Fibroblast of lung (primary cell): ENCODE measurements at regions not wholly inside any gene's neighbourhood (a gene's known extent, or its start where the extent isn't known, plus 50 kb on each side); places are given as distances from the start of the nearest gene placed in this dataset.

Experiments used
- DNase-seq, 2 donors: peaks; one replicate each; pipeline versions ENCODE4 v3.0.0 to v3.0.0-alpha.2; 2010; ENCODE audit warnings: low read depth in 2 of 2
- H2AFZ ChIP-seq: 2 replicates; pipeline ENCODE4 v1.5.1; 2012; ENCODE audit warnings: low read length, control low read depth, inconsistent platforms
- H3K27ac ChIP-seq: 2 replicates; pipeline ENCODE4 v1.5.1; 2011; ENCODE audit warnings: low read length, control low read depth; ENCODE audit not compliant: insufficient read depth
- H3K27me3 ChIP-seq: 2 replicates; pipeline ENCODE4 v1.5.1; 2011; ENCODE audit warnings: mild to moderate bottlenecking, low read length; ENCODE audit not compliant: control insufficient read depth, insufficient read depth
- H3K36me3 ChIP-seq: 2 replicates; pipeline ENCODE4 v1.5.1; 2011; ENCODE audit warnings: low read length; ENCODE audit not compliant: control insufficient read depth, insufficient read depth
- H3K4me1 ChIP-seq: 2 replicates; pipeline ENCODE4 v1.5.1; 2011; ENCODE audit warnings: low read length; ENCODE audit not compliant: control insufficient read depth, insufficient read depth; ENCODE audit errors: extremely low read depth
- H3K4me2 ChIP-seq: 2 replicates; pipeline ENCODE4 v1.5.1; 2011; ENCODE audit warnings: low read length, control low read depth; ENCODE audit not compliant: insufficient read depth; ENCODE audit errors: extremely low read depth
- H3K4me3 ChIP-seq, 4 experiments: fragments of 200-600 bp in 1 of 4; sonication (generic) in 1 of 4; replicated peaks in 1 of 4; 2 replicates each; pipeline ENCODE4 v1.5.1; 2011 to 2016; ENCODE audit warnings: low read length in 4 of 4, low read depth in 3 of 4, mild to moderate bottlenecking in 3 of 4, control low read depth in 2 of 4, inconsistent platforms in 1 of 4, mixed read lengths in 1 of 4; ENCODE audit not compliant: insufficient read depth in 1 of 4; ENCODE audit errors: control extremely low read depth in 1 of 4
- H3K79me2 ChIP-seq: 2 replicates; pipeline ENCODE4 v1.5.1; 2012; ENCODE audit warnings: mild to moderate bottlenecking, low read length, inconsistent platforms; ENCODE audit not compliant: control insufficient read depth, insufficient read depth
- H3K9ac ChIP-seq: 2 replicates; pipeline ENCODE4 v1.5.1; 2011; ENCODE audit warnings: mild to moderate bottlenecking, low read length, control low read depth; ENCODE audit not compliant: insufficient read depth
- H3K9me3 ChIP-seq: 2 replicates; pipeline ENCODE4 v1.5.1; 2012; ENCODE audit warnings: low read depth, low read length; ENCODE audit not compliant: control insufficient read depth, insufficient read depth
- H4K20me1 ChIP-seq: 2 replicates; pipeline ENCODE4 v1.5.1; 2011; ENCODE audit warnings: low read length; ENCODE audit not compliant: control insufficient read depth, insufficient read depth; ENCODE audit errors: extremely low read depth
- CTCF ChIP-seq, 2 donors: IDR thresholded peaks in 1 of 2; conservative IDR thresholded peaks in 1 of 2; 1 replicate in 1 of 2; 2 replicates in 1 of 2; pipeline ENCODE4 v1.5.1; 2011 to 2012; ENCODE audit warnings: low read length in 2 of 2, control low read depth in 1 of 2, inconsistent platforms in 1 of 2, low read depth in 1 of 2, mild to moderate bottlenecking in 1 of 2
- EZH2 ChIP-seq: IDR thresholded peaks from 2 replicates; pipeline ENCODE4 v1.5.1; 2012; ENCODE audit warnings: low read length, control low read depth, mild to moderate bottlenecking; ENCODE audit errors: missing control alignments

GRCh38 chr3:154690413-154690812, 260.4 kb upstream of the GPR149 start:
- H3K9me3 ChIP-seq = no peaks in the 10 kb centered on the region
- no peak overlapping the region for H3K9ac ChIP-seq
- no peaks in the 10 kb centered on the region for H3K4me1 ChIP-seq
- H3K27me3 ChIP-seq = no peaks in the 10 kb centered on the region
- DNase-seq = no peak
- no peak overlapping the region for H3K4me3 ChIP-seq
- H3K36me3 ChIP-seq = no peaks in the 10 kb centered on the region
- TF ChIP-seq CTCF (conservative IDR thresholded peaks at IDR 0.05 in 1 of 2, IDR thresholded peaks at IDR 0.05 in 1 of 2; ENCODE audit: low read depth in 1 of 2, low read length in 2 of 2) = no peak
- no peaks in the 10 kb centered on the region for H3K79me2 ChIP-seq
- H3K27ac ChIP-seq = no peak overlapping the region
- H2AFZ ChIP-seq = no peak overlapping the region
- no peaks in the 10 kb centered on the region for H4K20me1 ChIP-seq
- H3K4me2 ChIP-seq = no peak overlapping the region

- Histone ChIP-seq H4K20me1 (no peaks in the 10 kb centered on the region), H3K27me3 (no peaks in the 10 kb centered on the region), H3K9ac (no peak overlapping the region), H3K79me2 (no peaks in the 10 kb centered on the region), H3K4me1 (no peaks in the 10 kb centered on the region), H3K36me3 (no peaks in the 10 kb centered on the region), H3K27ac (no peak overlapping the region), H2AFZ (no peak overlapping the region), H3K4me2 (no peak overlapping the region), H3K9me3 (no peaks in the 10 kb centered on the region), H3K4me3 (no peak overlapping the region)
- TF ChIP-seq EZH2 (no peak), CTCF (conservative IDR thresholded peaks at IDR 0.05 in 1 of 2, IDR thresholded peaks at IDR 0.05 in 1 of 2; ENCODE audit: low read depth in 1 of 2, low read length in 2 of 2) (no peak)
- DNase-seq = no peak
These were observed 254.4 kb upstream of the GPR149 start for GRCh38 chr3:154684440-154684839.

- Histone ChIP-seq H3K27me3 (no peaks in the 10 kb centered on the region), H2AFZ (no peak overlapping the region), H3K9me3 (no peaks in the 10 kb centered on the region), H3K27ac (no peak overlapping the region), H3K79me2 (no peaks in the 10 kb centered on the region), H3K4me1 (no peaks in the 10 kb centered on the region), H3K9ac (no peak overlapping the region), H3K4me2 (no peak overlapping the region), H3K4me3 (no peak overlapping the region), H3K36me3 (no peaks in the 10 kb centered on the region), H4K20me1 (no peaks in the 10 kb centered on the region)
- DNase-seq = no peak
- TF ChIP-seq CTCF (conservative IDR thresholded peaks at IDR 0.05 in 1 of 2, IDR thresholded peaks at IDR 0.05 in 1 of 2; ENCODE audit: low read depth in 1 of 2, low read length in 2 of 2) = no peak
- no peak for TF ChIP-seq EZH2
These were observed 254.0 kb upstream of the GPR149 start for GRCh38 chr3:154684021-154684420.
